ENCODE measurements at regions not wholly inside any gene's neighbourhood (a gene's known extent, or its start where the extent isn't known, plus 50 kb on each side); places are given as distances from the start of the nearest gene placed in this dataset.
A peak's percentile ranks its signal among the peaks of the same experiment; 100 is the strongest.

DNA sequence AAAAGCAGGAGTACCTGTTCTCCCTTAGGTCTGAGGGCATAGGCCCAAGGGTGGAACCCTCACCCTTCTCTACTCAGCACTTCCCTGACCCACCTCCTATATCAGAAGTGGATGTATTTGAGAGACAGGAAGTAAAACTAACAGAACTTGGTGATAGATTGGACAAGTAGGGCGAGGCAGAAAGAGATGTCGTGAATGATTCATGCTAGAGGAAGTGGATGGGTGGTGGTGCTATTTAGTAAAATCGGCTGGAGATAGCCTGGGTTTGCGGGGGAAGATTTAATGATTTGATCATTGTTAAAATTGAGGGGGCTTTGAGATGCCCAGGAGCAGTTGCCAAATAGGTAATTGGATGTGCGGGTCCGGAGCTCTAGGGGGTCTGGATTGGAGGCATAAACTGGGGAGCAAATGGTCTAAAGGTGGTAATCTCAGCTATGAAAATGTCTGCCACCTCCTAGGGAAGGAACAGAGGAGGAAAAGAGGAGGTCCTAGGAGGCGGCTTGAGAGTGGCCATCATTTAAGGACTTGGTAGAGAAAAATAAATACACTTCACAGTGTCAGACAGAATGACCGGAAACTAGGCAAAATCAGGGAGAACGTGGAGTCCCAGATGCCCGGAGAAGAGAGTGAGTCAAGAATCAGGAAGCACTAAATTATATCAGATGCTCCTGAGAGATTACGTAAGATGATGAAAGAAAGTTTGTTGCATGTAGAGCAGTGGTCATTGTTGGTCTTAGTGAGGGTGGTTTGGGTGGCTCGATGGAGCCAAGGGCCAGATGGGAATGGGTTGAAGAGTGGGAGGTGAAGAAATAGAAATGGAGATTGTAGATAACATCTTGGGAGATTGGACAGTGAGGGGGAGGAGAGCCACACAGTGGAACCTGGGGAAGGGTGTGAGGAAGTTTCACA lies 142.0 kb downstream of the CEP57L1 start:
- no peaks in the 10 kb centered on the region for H3K4me1 ChIP-seq
- no peak overlapping the region for H3K4me2 ChIP-seq
- 72% methylated on average over 12 of the region's 12 CpGs for WGBS (ENCODE audit: missing lambda C conversion rate)
- TF ChIP-seq, protein P1, sequence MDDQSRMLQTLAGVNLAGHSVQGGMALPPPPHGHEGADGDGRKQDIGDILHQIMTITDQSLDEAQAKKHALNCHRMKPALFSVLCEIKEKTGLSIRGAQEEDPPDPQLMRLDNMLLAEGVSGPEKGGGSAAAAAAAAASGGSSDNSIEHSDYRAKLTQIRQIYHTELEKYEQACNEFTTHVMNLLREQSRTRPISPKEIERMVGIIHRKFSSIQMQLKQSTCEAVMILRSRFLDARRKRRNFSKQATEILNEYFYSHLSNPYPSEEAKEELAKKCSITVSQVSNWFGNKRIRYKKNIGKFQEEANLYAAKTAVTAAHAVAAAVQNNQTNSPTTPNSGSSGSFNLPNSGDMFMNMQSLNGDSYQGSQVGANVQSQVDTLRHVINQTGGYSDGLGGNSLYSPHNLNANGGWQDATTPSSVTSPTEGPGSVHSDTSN (IDR thresholded peaks at IDR 0.05): no peak
- TF ChIP-seq JUNB (IDR thresholded peaks at IDR 0.05) (no peak), PHF8 (IDR thresholded peaks at IDR 0.05; ENCODE audit: borderline replicate concordance, low read depth) (no peak), KDM5A (IDR thresholded peaks at IDR 0.05) (no peak), EHMT2 (IDR thresholded peaks at IDR 0.05; ENCODE audit: low read depth) (no peak), FOSL2 (IDR thresholded peaks at IDR 0.05) (no peak), FOSL2 (CRISPR knock-in tag; IDR thresholded peaks at IDR 0.05) (no peak), ZC3H11A (IDR thresholded peaks at IDR 0.05) (no peak), KDM1A (IDR thresholded peaks at IDR 0.05; ENCODE audit: low read depth) (no peak)
- H3K9me3 ChIP-seq: no peaks in the 10 kb centered on the region
- H3K4me3 ChIP-seq: no peak overlapping the region
- FAIRE-seq (no peak), DNase-seq (ENCODE audit: low read depth in 1 of 2, low spot score in 1 of 2) (no peak), ATAC-seq (no peak)
- ChIA-PET POLR2A (no interaction called here), CTCF (interaction anchor here (1.5 kb wide), 1 partner anchor 148 kb away, joined by 3 read pairs; no protein-coding TSS in a partner anchor)
- no peak overlapping the region for H3K27ac ChIP-seq

DNA sequence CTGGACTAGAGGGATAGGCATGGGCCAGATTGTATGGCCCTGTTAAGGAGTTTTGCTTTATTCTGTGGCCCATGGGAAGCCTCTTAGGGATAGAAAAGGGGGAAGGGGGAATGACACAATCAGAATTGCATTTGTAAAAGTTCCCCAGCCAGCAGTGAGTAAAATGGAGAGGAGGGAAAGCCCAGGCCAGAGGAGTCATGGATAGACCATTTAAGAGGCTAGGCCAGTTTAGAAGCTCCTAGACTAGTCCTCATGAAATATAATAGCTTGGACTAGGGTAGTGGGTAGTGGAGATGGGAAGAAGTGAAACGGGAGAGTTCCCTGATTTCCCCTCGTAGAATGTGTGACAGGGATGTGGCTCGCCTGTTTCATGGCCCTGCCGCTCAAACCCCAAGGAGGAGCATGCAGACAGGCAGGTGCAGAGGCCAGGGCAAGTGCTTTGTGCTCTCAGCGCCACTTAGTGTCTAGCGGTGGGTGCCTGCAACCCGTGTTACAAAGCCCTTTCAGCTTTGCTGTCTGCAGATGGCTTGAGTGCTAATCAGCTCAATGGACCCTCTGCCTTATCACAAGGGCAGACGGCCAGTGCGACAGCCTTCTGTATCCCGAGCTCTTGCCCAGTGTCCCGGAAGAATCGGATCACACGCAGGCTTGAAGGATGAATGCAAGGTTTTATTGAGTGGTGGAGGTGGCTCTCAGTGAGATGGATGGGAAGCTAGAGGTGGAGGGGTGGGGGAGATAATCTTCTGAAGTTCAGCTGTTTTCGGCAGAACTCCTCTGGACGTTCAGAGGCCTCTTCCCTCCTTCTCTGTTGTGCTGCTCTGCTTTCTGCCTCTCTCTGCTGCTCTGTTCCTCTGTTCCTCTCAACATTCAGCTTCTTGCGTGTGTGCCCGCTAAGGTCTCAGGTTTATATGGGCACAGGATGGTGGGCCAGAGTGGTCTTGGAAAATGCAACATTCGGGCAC lies 141.1 kb downstream of the CEP57L1 start:
- no peak for FAIRE-seq
- peak in 1 of 2 experiments; percentile 5 for DNase-seq (ENCODE audit: low read depth in 1 of 2, low spot score in 1 of 2)
- CTCF ChIA-PET: interaction anchor here (0.9 to 1.5 kb wide), 3 partner anchors 48 to 148 kb away, joined by 3 read pairs; no protein-coding TSS in a partner anchor
- no peak overlapping the region for H3K27ac ChIP-seq
- TF ChIP-seq MAZ (IDR thresholded peaks at IDR 0.05; ENCODE audit: borderline replicate concordance, low read depth, low read length) (no peak), SMC3 (IDR thresholded peaks at IDR 0.05) (no peak), RCOR1 (IDR thresholded peaks at IDR 0.05; ENCODE audit: low read depth, low read length) (no peak), ZFP36 (IDR thresholded peaks at IDR 0.05; ENCODE audit: borderline replicate concordance, partially characterized antibody) (no peak), ZSCAN20 (CRISPR knock-in tag; IDR thresholded peaks at IDR 0.05) (no peak), CHD2 (IDR thresholded peaks at IDR 0.05; ENCODE audit: low read length, partially characterized antibody) (no peak), GATA3 (IDR thresholded peaks at IDR 0.05; ENCODE audit: borderline replicate concordance) (no peak), HEYL (CRISPR knock-in tag; IDR thresholded peaks at IDR 0.05) (no peak), NFE2L2 (conservative IDR thresholded peaks at IDR 0.05; ENCODE audit: low read length) (no peak), RNF2 (IDR thresholded peaks at IDR 0.05; ENCODE audit: borderline replicate concordance, low read depth) (no peak), EP300 (IDR thresholded peaks at IDR 0.05) (no peak), FOXS1 (CRISPR knock-in tag; IDR thresholded peaks at IDR 0.05) (no peak), TP53 (CRISPR knock-in tag; IDR thresholded peaks at IDR 0.05) (no peak), HOXB5 (CRISPR knock-in tag; IDR thresholded peaks at IDR 0.05) (no peak), ESRRA (IDR thresholded peaks at IDR 0.05; ENCODE audit: borderline replicate concordance, low read length) (no peak)
- TF ChIP-seq, protein P2, sequence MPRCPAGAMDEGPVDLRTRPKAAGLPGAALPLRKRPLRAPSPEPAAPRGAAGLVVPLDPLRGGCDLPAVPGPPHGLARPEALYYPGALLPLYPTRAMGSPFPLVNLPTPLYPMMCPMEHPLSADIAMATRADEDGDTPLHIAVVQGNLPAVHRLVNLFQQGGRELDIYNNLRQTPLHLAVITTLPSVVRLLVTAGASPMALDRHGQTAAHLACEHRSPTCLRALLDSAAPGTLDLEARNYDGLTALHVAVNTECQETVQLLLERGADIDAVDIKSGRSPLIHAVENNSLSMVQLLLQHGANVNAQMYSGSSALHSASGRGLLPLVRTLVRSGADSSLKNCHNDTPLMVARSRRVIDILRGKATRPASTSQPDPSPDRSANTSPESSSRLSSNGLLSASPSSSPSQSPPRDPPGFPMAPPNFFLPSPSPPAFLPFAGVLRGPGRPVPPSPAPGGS (IDR thresholded peaks at IDR 0.05): no peak
- TF ChIP-seq, protein P3, sequence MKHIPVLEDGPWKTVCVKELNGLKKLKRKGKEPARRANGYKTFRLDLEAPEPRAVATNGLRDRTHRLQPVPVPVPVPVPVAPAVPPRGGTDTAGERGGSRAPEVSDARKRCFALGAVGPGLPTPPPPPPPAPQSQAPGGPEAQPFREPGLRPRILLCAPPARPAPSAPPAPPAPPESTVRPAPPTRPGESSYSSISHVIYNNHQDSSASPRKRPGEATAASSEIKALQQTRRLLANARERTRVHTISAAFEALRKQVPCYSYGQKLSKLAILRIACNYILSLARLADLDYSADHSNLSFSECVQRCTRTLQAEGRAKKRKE (CRISPR knock-in tag; IDR thresholded peaks at IDR 0.05; ENCODE audit: low read depth): no peak
- TF ChIP-seq, protein P4, sequence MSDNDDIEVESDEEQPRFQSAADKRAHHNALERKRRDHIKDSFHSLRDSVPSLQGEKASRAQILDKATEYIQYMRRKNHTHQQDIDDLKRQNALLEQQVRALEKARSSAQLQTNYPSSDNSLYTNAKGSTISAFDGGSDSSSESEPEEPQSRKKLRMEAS (IDR thresholded peaks at IDR 0.05): no peak
- TF ChIP-seq, protein P5, sequence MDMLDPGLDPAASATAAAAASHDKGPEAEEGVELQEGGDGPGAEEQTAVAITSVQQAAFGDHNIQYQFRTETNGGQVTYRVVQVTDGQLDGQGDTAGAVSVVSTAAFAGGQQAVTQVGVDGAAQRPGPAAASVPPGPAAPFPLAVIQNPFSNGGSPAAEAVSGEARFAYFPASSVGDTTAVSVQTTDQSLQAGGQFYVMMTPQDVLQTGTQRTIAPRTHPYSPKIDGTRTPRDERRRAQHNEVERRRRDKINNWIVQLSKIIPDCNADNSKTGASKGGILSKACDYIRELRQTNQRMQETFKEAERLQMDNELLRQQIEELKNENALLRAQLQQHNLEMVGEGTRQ (IDR thresholded peaks at IDR 0.05): no peak
- no peak overlapping the region for H3K4me3 ChIP-seq
- WGBS (ENCODE audit: missing lambda C conversion rate): 76% methylated on average over 15 of the region's 18 CpGs
- POLR2A ChIA-PET: no interaction called here
- no peaks in the 10 kb centered on the region for H3K4me1 ChIP-seq
- no peaks in the 10 kb centered on the region for H3K9me3 ChIP-seq
- ATAC-seq: peak in 1 of 2 experiments; percentile 55; a peak in 1 of 6 replicates
- H3K4me2 ChIP-seq: no peak overlapping the region

Data from A549 (cell line).